Tibial nerve (tissue), 3 donors: ENCODE measurements at regions not wholly inside any gene's neighbourhood (a gene's known extent, or its start where the extent isn't known, plus 50 kb on each side); places are given as distances from the start of the nearest gene placed in this dataset.

Source experiments
- CTCF ChIP-seq, 5 experiments: fragments of 200-600 bp in 3 of 5; fragments of 450-650 bp in 2 of 5; sonication (generic) in 3 of 5; IDR thresholded peaks; one replicate each; pipeline ENCODE4 v1.5.1; 2016 to 2019; ENCODE audit warnings: antibody characterized with exemption in 5 of 5, mild to moderate bottlenecking in 3 of 5, moderate library complexity in 2 of 5
- POLR2A ChIP-seq, 2 donors: fragments of 450-650 bp; IDR thresholded peaks; one replicate each; pipeline ENCODE4 v1.6.1; 2017; ENCODE audit warnings: antibody characterized with exemption in 2 of 2, mild to moderate bottlenecking in 2 of 2, moderate library complexity in 2 of 2

GRCh38 chr15:38103564-38103963 lies 149.1 kb upstream of the SPRED1 start:
- TF ChIP-seq CTCF (IDR thresholded peaks at IDR 0.05) (no peak), POLR2A (IDR thresholded peaks at IDR 0.05) (no peak)
